IMR-90 (cell line): ENCODE measurements at regions not wholly inside any gene's neighbourhood (a gene's known extent, or its start where the extent isn't known, plus 50 kb on each side); places are given as distances from the start of the nearest gene placed in this dataset.

Experiments used
- ATAC-seq: fragments of 200-7000 bp; cut with Tn5 transposase; 2 replicates; pipeline ENCODE4 v1.9.1; 2020; ENCODE audit warnings: low read depth, mild to moderate bottlenecking, moderate library complexity
- BruUV-seq: library from RNA; stranded (reverse); fragments of 400-500 nt; replicated peaks from 2 replicates; lab custom pipeline; 2021; lab: Mats Ljungman, UMichigan
- CTCF ChIA-PET: fragments of 300-600 bp; formaldehyde crosslinking; extraction: SDS; loops from one replicate; lab custom pipeline; 2021; ENCODE audit warnings: antibody characterized with exemption; lab: Yijun Ruan, JAX
- POLR2A ChIA-PET: fragments of 300-600 bp; sonication (Branson Sonifier 250); formaldehyde crosslinking; loops from one replicate; lab custom pipeline; 2022; ENCODE audit warnings: antibody characterized with exemption; ENCODE audit not compliant: unreplicated experiment; lab: Charles Lee
- DNase-seq: peaks from one replicate; pipeline ENCODE4 v3.0.0; 2013
- H2AFZ ChIP-seq: replicated peaks from 2 replicates; pipeline ENCODE3; 2013; ENCODE audit warnings: low read length, mild to moderate bottlenecking; ENCODE audit not compliant: poor library complexity
- H2AK5ac ChIP-seq: 2 replicates; pipeline ENCODE4 v1.6.1; 2013; ENCODE audit warnings: low read depth, low read length, inconsistent platforms
- H2AK9ac ChIP-seq: replicated peaks from 2 replicates; pipeline ENCODE3; 2013; ENCODE audit warnings: mild to moderate bottlenecking, low read depth, low read length, moderate library complexity; ENCODE audit not compliant: poor library complexity
- H2BK120ac ChIP-seq: 2 replicates; pipeline ENCODE4 v1.6.1; 2013; ENCODE audit warnings: low read depth, low read length, inconsistent platforms
- H2BK15ac ChIP-seq: 3 replicates; pipeline ENCODE4 v1.6.1; 2013; ENCODE audit warnings: low read depth, low read length, inconsistent platforms
- H2BK20ac ChIP-seq: 2 replicates; pipeline ENCODE4 v1.6.1; 2013; ENCODE audit warnings: low read depth, mild to moderate bottlenecking, inconsistent platforms, low read length, moderate library complexity
- H2BK5ac ChIP-seq: 2 replicates; pipeline ENCODE4 v1.6.1; 2013; ENCODE audit warnings: mild to moderate bottlenecking, low read depth, low read length, inconsistent platforms; ENCODE audit not compliant: poor library complexity, severe bottlenecking
- H3K14ac ChIP-seq: replicated peaks from 2 replicates; pipeline ENCODE4 v1.6.1; 2013; ENCODE audit warnings: low read depth, low read length, inconsistent platforms
- H3K18ac ChIP-seq: 2 replicates; pipeline ENCODE4 v1.6.1; 2013; ENCODE audit warnings: low read depth, low read length, control low read depth
- H3K23ac ChIP-seq: 2 replicates; pipeline ENCODE4 v1.6.1; 2013; ENCODE audit warnings: low read depth, low read length, inconsistent platforms
- H3K27ac ChIP-seq: 2 replicates; pipeline ENCODE4 v1.5.1; 2013; ENCODE audit warnings: mild to moderate bottlenecking, control low read depth, low read length; ENCODE audit not compliant: insufficient read depth
- H3K27me3 ChIP-seq: 2 replicates; pipeline ENCODE4 v1.6.1; 2013; ENCODE audit warnings: low read length; ENCODE audit not compliant: control insufficient read depth, insufficient read depth
- H3K36me3 ChIP-seq: 2 replicates; pipeline ENCODE4 v1.6.1; 2013; ENCODE audit warnings: low read length, mixed read lengths; ENCODE audit not compliant: control insufficient read depth, insufficient read depth
- H3K4ac ChIP-seq: 2 replicates; pipeline ENCODE4 v1.6.1; 2013; ENCODE audit warnings: low read depth, low read length, inconsistent platforms
- H3K4me1 ChIP-seq: 2 replicates; pipeline ENCODE4 v1.6.1; 2013; ENCODE audit warnings: low read length, mixed read lengths; ENCODE audit not compliant: control insufficient read depth, insufficient read depth
- H3K4me2 ChIP-seq: 2 replicates; pipeline ENCODE4 v1.6.1; 2013; ENCODE audit warnings: low read depth, mild to moderate bottlenecking, control low read depth, low read length, moderate library complexity
- H3K4me3 ChIP-seq: 2 replicates; pipeline ENCODE4 v1.5.1; 2013; ENCODE audit warnings: low read depth, mild to moderate bottlenecking, control low read depth, low read length, moderate library complexity; ENCODE audit not compliant: insufficient read depth
- H3K56ac ChIP-seq: 2 replicates; pipeline ENCODE4 v1.6.1; 2013; ENCODE audit warnings: low read length, inconsistent platforms; ENCODE audit not compliant: insufficient read depth; ENCODE audit errors: extremely low read depth
- H3K79me1 ChIP-seq, 2 experiments: 2 replicates each; pipeline ENCODE4 v1.6.1; 2013; ENCODE audit warnings: low read length in 2 of 2, inconsistent platforms in 1 of 2, low read depth in 1 of 2
- H3K9ac ChIP-seq: 2 replicates; pipeline ENCODE4 v1.6.1; 2013; ENCODE audit warnings: low read depth, low read length, control low read depth
- H3K9me1 ChIP-seq: 2 replicates; pipeline ENCODE4 v1.6.1; 2013; ENCODE audit warnings: low read length, inconsistent platforms; ENCODE audit not compliant: insufficient read depth
- H3K9me3 ChIP-seq: 2 replicates; pipeline ENCODE4 v1.6.1; 2013; ENCODE audit warnings: low read length; ENCODE audit not compliant: control insufficient read depth, insufficient read depth
- H4K20me1 ChIP-seq: 2 replicates; pipeline ENCODE4 v1.6.1; 2013; ENCODE audit warnings: low read length, inconsistent platforms; ENCODE audit not compliant: insufficient read depth
- H4K5ac ChIP-seq: 2 replicates; pipeline ENCODE4 v1.6.1; 2013; ENCODE audit warnings: mild to moderate bottlenecking, low read depth, low read length, control low read depth
- H4K8ac ChIP-seq, 2 experiments: 2 replicates each; pipeline ENCODE4 v1.6.1; 2013; ENCODE audit warnings: low read depth in 2 of 2, low read length in 2 of 2, control low read depth in 1 of 2, inconsistent platforms in 1 of 2
- H4K91ac ChIP-seq: 2 replicates; pipeline ENCODE4 v1.6.1; 2013; ENCODE audit warnings: low read depth, low read length, inconsistent platforms; ENCODE audit not compliant: insufficient read depth
- MAFK ChIP-seq: IDR thresholded peaks from 2 replicates; pipeline ENCODE4 v1.6.1; 2012; ENCODE audit warnings: low read depth, low read length, improper control_type of control experiment
- MAZ ChIP-seq: IDR thresholded peaks from 2 replicates; pipeline ENCODE4 v1.6.1; 2012; ENCODE audit warnings: low read depth, mild to moderate bottlenecking, low read length, improper control_type of control experiment, moderate library complexity, borderline replicate concordance
- RCOR1 ChIP-seq: IDR thresholded peaks from 2 replicates; pipeline ENCODE4 v1.6.1; 2012; ENCODE audit warnings: mild to moderate bottlenecking, low read length, improper control_type of control experiment; ENCODE audit not compliant: insufficient replicate concordance
- WGBS, 2 experiments: methylation state at CpG; one replicate each; pipeline versions ENCODE4 v1.1.5 to v1.1.7; 2013; ENCODE audit warnings: missing lambda C conversion rate in 2 of 2; ENCODE audit not compliant: insufficient read length in 1 of 2; ENCODE audit errors: extremely low coverage in 2 of 2; 5-methylcytosine and 5-hydroxymethylcytosine counted together
- dilution Hi-C: fragments of 300-500 bp; cut with HindIII; formaldehyde crosslinking; loops from one replicate; pipeline ENCODE4 v1.14.3; 2018; ENCODE audit warnings: low sequenced_read_pairs; ENCODE audit not compliant: unreplicated experiment
- in situ Hi-C: fragments of 300-500 bp; cut with MboI; formaldehyde crosslinking; loops from 3 replicates; pipeline ENCODE4 v1.14.3; 2019; ENCODE audit warnings: low sequenced_read_pairs, inconsistent platforms, mixed read lengths
- intact Hi-C: fragments of 100-400 bp; cut with micrococcal nuclease; formaldehyde crosslinking; loops from 2 replicates; pipeline ENCODE4 v1.10.0; 2022
- TF ChIP-seq, protein P1 (sequence below): fragments of 150-350 bp; IDR thresholded peaks from 2 replicates; pipeline ENCODE4 v1.6.1; 2017; ENCODE audit warnings: mild to moderate bottlenecking, antibody characterized with exemption, low read length, low read depth

DNA sequence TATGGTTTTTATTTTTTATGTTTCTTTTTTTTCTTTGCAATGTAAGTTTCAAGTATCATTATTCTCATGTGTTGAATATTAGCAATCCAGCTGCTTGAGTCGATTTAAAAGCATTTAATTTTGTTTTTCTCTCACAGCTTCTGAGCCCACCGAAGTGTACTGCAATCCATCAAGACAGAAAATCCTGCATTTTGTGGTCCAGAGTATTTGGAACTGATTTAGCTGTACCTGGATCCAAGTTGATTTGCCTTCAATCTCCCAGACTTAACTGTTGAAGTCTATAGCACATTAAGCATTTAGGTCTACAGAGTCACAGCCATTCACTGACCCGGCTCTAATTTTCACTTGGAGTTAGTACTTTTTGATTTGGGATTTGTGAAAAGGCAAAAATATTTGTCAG, 622.9 kb upstream of the ADAMTS5 start:
- Histone ChIP-seq H4K8ac (no peak overlapping the region), H2BK120ac (no peak overlapping the region), H2BK20ac (no peak overlapping the region), H2AK5ac (no peak overlapping the region), H3K9ac (no peak overlapping the region), H3K36me3 (no peaks in the 10 kb centered on the region; the same call in 1 of the 2 replicates), H3K9me1 (no peaks in the 10 kb centered on the region), H3K23ac (no peak overlapping the region), H4K5ac (no peak overlapping the region), H3K4me3 (no peak overlapping the region), H3K4me1 (peaks cover 3% of the 10 kb centered on the region; the same call in 1 of the 2 replicates), H3K4me2 (no peak overlapping the region), H3K9me3 (no peaks in the 10 kb centered on the region), H4K91ac (no peak overlapping the region), H2BK15ac (no peak overlapping the region), H3K79me1 (no peaks in the 10 kb centered on the region), H3K56ac (no peak overlapping the region), H2BK5ac (no peak overlapping the region), H3K4ac (no peak overlapping the region), H3K27me3 (no peaks in the 10 kb centered on the region), H2AK9ac (no peak overlapping the region), H4K20me1 (no peaks in the 10 kb centered on the region), H3K14ac (no peak overlapping the region), H3K18ac (no peak overlapping the region), H3K27ac (no peak overlapping the region), H2AFZ (no peak overlapping the region)
- dilution Hi-C loops, result no loop called here
- BruUV-seq, result no TSS peak
- intact Hi-C loops, result no loop called here
- WGBS, 2 experiments, result no CpG with 5 or more reads among the region's 3 CpGs
- ATAC-seq, result no peak
- POLR2A ChIA-PET, result no interaction called here
- DNase-seq, result no peak
- in situ Hi-C loops, result no loop called here
- no peak for TF ChIP-seq RCOR1
- no peak for TF ChIP-seq MAZ
- TF ChIP-seq MAFK, result no peak
- TF ChIP-seq, protein P1, sequence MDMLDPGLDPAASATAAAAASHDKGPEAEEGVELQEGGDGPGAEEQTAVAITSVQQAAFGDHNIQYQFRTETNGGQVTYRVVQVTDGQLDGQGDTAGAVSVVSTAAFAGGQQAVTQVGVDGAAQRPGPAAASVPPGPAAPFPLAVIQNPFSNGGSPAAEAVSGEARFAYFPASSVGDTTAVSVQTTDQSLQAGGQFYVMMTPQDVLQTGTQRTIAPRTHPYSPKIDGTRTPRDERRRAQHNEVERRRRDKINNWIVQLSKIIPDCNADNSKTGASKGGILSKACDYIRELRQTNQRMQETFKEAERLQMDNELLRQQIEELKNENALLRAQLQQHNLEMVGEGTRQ, result no peak
- CTCF ChIA-PET, result no interaction called here
